ENCODE measurements at regions not wholly inside any gene's neighbourhood (a gene's known extent, or its start where the extent isn't known, plus 50 kb on each side); places are given as distances from the start of the nearest gene placed in this dataset.

GRCh38 chr4:19748519-19749479 lies 502.9 kb upstream of the SLIT2 start:
- H3K4me2 ChIP-seq (replicated peaks; ENCODE audit: extremely low read depth, low read length, poor library complexity, severe bottlenecking): no peak overlapping the region
- no peak overlapping the region for H3K4me3 ChIP-seq (replicated peaks in 1 of 3; ENCODE audit: low read depth in 2 of 3, low read length in 3 of 3)
- H3K27me3 ChIP-seq (ENCODE audit: control insufficient read depth in 2 of 2, insufficient read depth in 2 of 2, low read length in 2 of 2): no peaks in the 10 kb centered on the region
- no peaks in the 10 kb centered on the region for H3K79me2 ChIP-seq (ENCODE audit: insufficient read depth, low read length)
- H4K20me1 ChIP-seq (ENCODE audit: insufficient read depth, low read length): no peaks in the 10 kb centered on the region
- Mint-ChIP-seq H3K4me3 (no peak overlapping the region), H3K27me3 (ENCODE audit: low read depth in 3 of 3) (peaks cover 0 to 3% (median 0%) of the 10 kb centered on the region in 3 donors), H3K27ac (no peak overlapping the region), H3K36me3 (no peaks in the 10 kb centered on the region), H3K4me1 (no peaks in the 10 kb centered on the region), H3K9me3 (peaks cover 0 to 2% (median 0%) of the 10 kb centered on the region in 7 donors)
- H3K36me3 ChIP-seq (replicated peaks in 1 of 2; ENCODE audit: control insufficient read depth in 1 of 2, insufficient read depth in 2 of 2, low read length in 2 of 2): no peaks in the 10 kb centered on the region
- H3K4me1 ChIP-seq (ENCODE audit: control insufficient read depth in 1 of 2, insufficient read depth in 2 of 2, low read length in 2 of 2): no peaks in the 10 kb centered on the region
- H3K9me3 ChIP-seq (replicated peaks in 1 of 2; ENCODE audit: control insufficient read depth in 1 of 2, insufficient read depth in 1 of 2, low read length in 2 of 2): no peaks in the 10 kb centered on the region
- H3K27ac ChIP-seq (ENCODE audit: low read depth in 1 of 2, low read length in 2 of 2): no peak overlapping the region
- intact Hi-C loops (cut with micrococcal nuclease): no loop called here
- no peak for TF ChIP-seq CTCF (IDR thresholded peaks at IDR 0.05)
- WGBS (ENCODE audit: insufficient coverage): 100% methylated on average over 1 of the region's 3 CpGs
- no peak overlapping the region for H3K9ac ChIP-seq (ENCODE audit: insufficient read depth, low read length, poor library complexity, severe bottlenecking)
- no peak for DNase-seq
- no peak overlapping the region for H2AFZ ChIP-seq (ENCODE audit: insufficient read depth, low read depth, low read length, poor library complexity, severe bottlenecking)

- WGBS (ENCODE audit: insufficient coverage): 83% methylated on average over 1 of the region's 2 CpGs
- Histone ChIP-seq H3K36me3 (replicated peaks in 1 of 2; ENCODE audit: control insufficient read depth in 1 of 2, insufficient read depth in 2 of 2, low read length in 2 of 2) (no peaks in the 10 kb centered on the region), H3K4me1 (ENCODE audit: control insufficient read depth in 1 of 2, insufficient read depth in 2 of 2, low read length in 2 of 2) (no peaks in the 10 kb centered on the region), H4K20me1 (ENCODE audit: insufficient read depth, low read length) (no peaks in the 10 kb centered on the region), H3K9me3 (replicated peaks in 1 of 2; ENCODE audit: control insufficient read depth in 1 of 2, insufficient read depth in 1 of 2, low read length in 2 of 2) (no peaks in the 10 kb centered on the region), H3K27ac (ENCODE audit: low read depth in 1 of 2, low read length in 2 of 2) (no peak overlapping the region), H3K4me3 (replicated peaks in 1 of 3; ENCODE audit: low read depth in 2 of 3, low read length in 3 of 3) (no peak overlapping the region), H3K4me2 (replicated peaks; ENCODE audit: extremely low read depth, low read length, poor library complexity, severe bottlenecking) (no peak overlapping the region), H3K9ac (ENCODE audit: insufficient read depth, low read length, poor library complexity, severe bottlenecking) (no peak overlapping the region), H2AFZ (ENCODE audit: insufficient read depth, low read depth, low read length, poor library complexity, severe bottlenecking) (no peak overlapping the region), H3K79me2 (ENCODE audit: insufficient read depth, low read length) (no peaks in the 10 kb centered on the region), H3K27me3 (ENCODE audit: control insufficient read depth in 2 of 2, insufficient read depth in 2 of 2, low read length in 2 of 2) (no peaks in the 10 kb centered on the region)
- no peak for TF ChIP-seq CTCF (IDR thresholded peaks at IDR 0.05)
- Mint-ChIP-seq H3K9me3 (peaks cover 0 to 2% (median 0%) of the 10 kb centered on the region in 7 donors), H3K27me3 (ENCODE audit: low read depth in 3 of 3) (peaks cover 0 to 3% (median 0%) of the 10 kb centered on the region in 3 donors), H3K4me1 (no peaks in the 10 kb centered on the region), H3K36me3 (no peaks in the 10 kb centered on the region), H3K4me3 (no peak overlapping the region), H3K27ac (no peak overlapping the region)
- intact Hi-C loops (cut with micrococcal nuclease): no loop called here
- DNase-seq: no peak
Measured at GRCh38 chr4:19746377-19746776, 505.3 kb upstream of the SLIT2 start.
